ENCODE measurements at regions not wholly inside any gene's neighbourhood (a gene's known extent, or its start where the extent isn't known, plus 50 kb on each side); places are given as distances from the start of the nearest gene placed in this dataset.

GRCh38 chrX:39507617-39508299 lies 590.0 kb downstream of the BCOR start:
- no peaks in the 10 kb centered on the region for H3K36me3 ChIP-seq (ENCODE audit: control insufficient read depth in 4 of 4, insufficient read depth in 3 of 4, low read depth in 1 of 4, low read length in 3 of 4)
- no peaks in the 10 kb centered on the region for H3K4me1 ChIP-seq (ENCODE audit: control insufficient read depth in 4 of 4, insufficient read depth in 4 of 4, low read length in 3 of 4)
- H3K9ac ChIP-seq (ENCODE audit: low read depth in 1 of 2, low read length in 2 of 2): no peak overlapping the region
- peaks cover 0 to 14% (median 7%) of the 10 kb centered on the region in 4 donors for H3K9me3 ChIP-seq (ENCODE audit: control insufficient read depth in 4 of 4, low read length in 3 of 4)
- no peak for DNase-seq (ENCODE audit: low spot score)
- TF ChIP-seq HNF4A (conservative IDR thresholded peaks at IDR 0.05): no peak
- no peak for TF ChIP-seq YY1 (IDR thresholded peaks at IDR 0.05)
- TF ChIP-seq SP1 (IDR thresholded peaks at IDR 0.05): no peak
- TF ChIP-seq, protein P1, sequence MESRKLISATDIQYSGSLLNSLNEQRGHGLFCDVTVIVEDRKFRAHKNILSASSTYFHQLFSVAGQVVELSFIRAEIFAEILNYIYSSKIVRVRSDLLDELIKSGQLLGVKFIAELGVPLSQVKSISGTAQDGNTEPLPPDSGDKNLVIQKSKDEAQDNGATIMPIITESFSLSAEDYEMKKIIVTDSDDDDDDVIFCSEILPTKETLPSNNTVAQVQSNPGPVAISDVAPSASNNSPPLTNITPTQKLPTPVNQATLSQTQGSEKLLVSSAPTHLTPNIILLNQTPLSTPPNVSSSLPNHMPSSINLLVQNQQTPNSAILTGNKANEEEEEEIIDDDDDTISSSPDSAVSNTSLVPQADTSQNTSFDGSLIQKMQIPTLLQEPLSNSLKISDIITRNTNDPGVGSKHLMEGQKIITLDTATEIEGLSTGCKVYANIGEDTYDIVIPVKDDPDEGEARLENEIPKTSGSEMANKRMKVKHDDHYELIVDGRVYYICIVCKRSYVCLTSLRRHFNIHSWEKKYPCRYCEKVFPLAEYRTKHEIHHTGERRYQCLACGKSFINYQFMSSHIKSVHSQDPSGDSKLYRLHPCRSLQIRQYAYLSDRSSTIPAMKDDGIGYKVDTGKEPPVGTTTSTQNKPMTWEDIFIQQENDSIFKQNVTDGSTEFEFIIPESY (IDR thresholded peaks at IDR 0.05): no peak
- no peak for TF ChIP-seq HNF4G (IDR thresholded peaks at IDR 0.05)
- no peak for TF ChIP-seq REST (IDR thresholded peaks at IDR 0.05)
- TF ChIP-seq RAD21 (IDR thresholded peaks at IDR 0.05): no peak
- no peak for TF ChIP-seq FOXA1 (IDR thresholded peaks at IDR 0.05)
- TF ChIP-seq TAF1 (conservative IDR thresholded peaks at IDR 0.05): no peak
- no peak for TF ChIP-seq ATF3 (IDR thresholded peaks at IDR 0.05)
- TF ChIP-seq JUND (IDR thresholded peaks at IDR 0.05): no peak
- no peak for TF ChIP-seq EGR1 (IDR thresholded peaks at IDR 0.05; ENCODE audit: low read depth in 2 of 2)
- no peak for TF ChIP-seq GABPA (IDR thresholded peaks at IDR 0.05 in 1 of 2, conservative IDR thresholded peaks at IDR 0.05 in 1 of 2)
- no peak for TF ChIP-seq RXRA (IDR thresholded peaks at IDR 0.05)
- TF ChIP-seq FOXA2 (IDR thresholded peaks at IDR 0.05): no peak
- no peak for TF ChIP-seq MAX (IDR thresholded peaks at IDR 0.05)
- TF ChIP-seq NR2F2 (IDR thresholded peaks at IDR 0.05): no peak
- TF ChIP-seq CTCF (IDR thresholded peaks at IDR 0.05; ENCODE audit: low read depth, low read length, missing input control): no peak
- 96% methylated on average over 4 of the region's 4 CpGs for WGBS
- no peak overlapping the region for H3K27ac ChIP-seq (ENCODE audit: low read depth in 1 of 2, low read length in 2 of 2)
- H3K4me3 ChIP-seq (ENCODE audit: low read depth in 1 of 3, low read length in 3 of 3): no peak overlapping the region
- no peaks in the 10 kb centered on the region for H3K27me3 ChIP-seq (ENCODE audit: control insufficient read depth in 4 of 4, insufficient read depth in 4 of 4, low read length in 3 of 4)
